Ishikawa (cell line): ENCODE measurements at regions not wholly inside any gene's neighbourhood (a gene's known extent, or its start where the extent isn't known, plus 50 kb on each side); places are given as distances from the start of the nearest gene placed in this dataset.

Experiments used
- CEBPB ChIP-seq: IDR thresholded peaks from 2 replicates; pipeline ENCODE4 v1.6.1; 2012
- CREB1 ChIP-seq: IDR thresholded peaks from 2 replicates; pipeline ENCODE4 v1.6.1; 2012; ENCODE audit warnings: low read depth
- EGR1 ChIP-seq: IDR thresholded peaks from 2 replicates; pipeline ENCODE4 v1.6.1; 2012
- EP300 ChIP-seq: IDR thresholded peaks from 2 replicates; pipeline ENCODE4 v1.6.1; 2012; ENCODE audit warnings: borderline replicate concordance
- FOXM1 ChIP-seq: IDR thresholded peaks from 2 replicates; pipeline ENCODE4 v1.6.1; 2012; ENCODE audit warnings: low read depth, borderline replicate concordance
- NFIC ChIP-seq: IDR thresholded peaks from 2 replicates; pipeline ENCODE4 v1.6.1; 2012
- RAD21 ChIP-seq: IDR thresholded peaks from 2 replicates; pipeline ENCODE4 v1.6.1; 2012; ENCODE audit warnings: low read depth
- TAF1 ChIP-seq: IDR thresholded peaks from 2 replicates; pipeline ENCODE4 v1.6.1; 2012; ENCODE audit warnings: low read depth, mild to moderate bottlenecking
- TCF12 ChIP-seq: IDR thresholded peaks from 2 replicates; pipeline ENCODE4 v1.6.1; 2012; ENCODE audit warnings: low read depth
- TEAD4 ChIP-seq: IDR thresholded peaks from 2 replicates; pipeline ENCODE4 v1.6.1; 2012
- YY1 ChIP-seq: IDR thresholded peaks from 2 replicates; pipeline ENCODE4 v1.6.1; 2012; ENCODE audit warnings: low read depth
- ZBTB7A ChIP-seq: IDR thresholded peaks from 2 replicates; pipeline ENCODE4 v1.6.1; 2012; ENCODE audit warnings: low read depth
- TF ChIP-seq, protein P1 (sequence below): IDR thresholded peaks from 2 replicates; pipeline ENCODE4 v1.6.1; 2012; ENCODE audit warnings: low read depth, mild to moderate bottlenecking
- TF ChIP-seq, protein P2 (sequence below): IDR thresholded peaks from 2 replicates; pipeline ENCODE4 v1.6.1; 2012
- TF ChIP-seq, protein P3 (sequence below): IDR thresholded peaks from 2 replicates; pipeline ENCODE4 v1.6.1; 2012

DNA sequence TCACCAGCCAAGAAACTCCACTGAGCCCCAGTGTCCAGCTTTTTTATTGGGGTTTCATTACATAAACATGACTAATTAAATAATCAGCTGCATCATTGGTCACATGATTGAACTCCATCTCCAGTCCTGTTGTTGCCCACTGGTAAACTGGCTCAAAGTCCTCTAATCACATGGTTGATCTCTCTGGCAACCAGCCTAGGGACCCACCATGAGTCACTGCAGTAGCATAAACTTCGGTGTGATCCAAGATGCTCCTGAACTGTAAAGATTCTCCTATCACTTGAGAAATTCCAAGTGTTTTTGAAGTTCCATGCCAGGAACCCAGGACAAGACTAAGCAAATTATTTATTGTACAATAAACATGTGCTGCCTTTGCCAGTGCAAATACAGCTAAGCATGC is 130.4 kb upstream of the AUTS2 start:
- TF ChIP-seq CREB1 (no peak), CEBPB (no peak), YY1 (no peak)
- TF ChIP-seq, protein P1, sequence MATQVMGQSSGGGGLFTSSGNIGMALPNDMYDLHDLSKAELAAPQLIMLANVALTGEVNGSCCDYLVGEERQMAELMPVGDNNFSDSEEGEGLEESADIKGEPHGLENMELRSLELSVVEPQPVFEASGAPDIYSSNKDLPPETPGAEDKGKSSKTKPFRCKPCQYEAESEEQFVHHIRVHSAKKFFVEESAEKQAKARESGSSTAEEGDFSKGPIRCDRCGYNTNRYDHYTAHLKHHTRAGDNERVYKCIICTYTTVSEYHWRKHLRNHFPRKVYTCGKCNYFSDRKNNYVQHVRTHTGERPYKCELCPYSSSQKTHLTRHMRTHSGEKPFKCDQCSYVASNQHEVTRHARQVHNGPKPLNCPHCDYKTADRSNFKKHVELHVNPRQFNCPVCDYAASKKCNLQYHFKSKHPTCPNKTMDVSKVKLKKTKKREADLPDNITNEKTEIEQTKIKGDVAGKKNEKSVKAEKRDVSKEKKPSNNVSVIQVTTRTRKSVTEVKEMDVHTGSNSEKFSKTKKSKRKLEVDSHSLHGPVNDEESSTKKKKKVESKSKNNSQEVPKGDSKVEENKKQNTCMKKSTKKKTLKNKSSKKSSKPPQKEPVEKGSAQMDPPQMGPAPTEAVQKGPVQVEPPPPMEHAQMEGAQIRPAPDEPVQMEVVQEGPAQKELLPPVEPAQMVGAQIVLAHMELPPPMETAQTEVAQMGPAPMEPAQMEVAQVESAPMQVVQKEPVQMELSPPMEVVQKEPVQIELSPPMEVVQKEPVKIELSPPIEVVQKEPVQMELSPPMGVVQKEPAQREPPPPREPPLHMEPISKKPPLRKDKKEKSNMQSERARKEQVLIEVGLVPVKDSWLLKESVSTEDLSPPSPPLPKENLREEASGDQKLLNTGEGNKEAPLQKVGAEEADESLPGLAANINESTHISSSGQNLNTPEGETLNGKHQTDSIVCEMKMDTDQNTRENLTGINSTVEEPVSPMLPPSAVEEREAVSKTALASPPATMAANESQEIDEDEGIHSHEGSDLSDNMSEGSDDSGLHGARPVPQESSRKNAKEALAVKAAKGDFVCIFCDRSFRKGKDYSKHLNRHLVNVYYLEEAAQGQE = no peak

DNA sequence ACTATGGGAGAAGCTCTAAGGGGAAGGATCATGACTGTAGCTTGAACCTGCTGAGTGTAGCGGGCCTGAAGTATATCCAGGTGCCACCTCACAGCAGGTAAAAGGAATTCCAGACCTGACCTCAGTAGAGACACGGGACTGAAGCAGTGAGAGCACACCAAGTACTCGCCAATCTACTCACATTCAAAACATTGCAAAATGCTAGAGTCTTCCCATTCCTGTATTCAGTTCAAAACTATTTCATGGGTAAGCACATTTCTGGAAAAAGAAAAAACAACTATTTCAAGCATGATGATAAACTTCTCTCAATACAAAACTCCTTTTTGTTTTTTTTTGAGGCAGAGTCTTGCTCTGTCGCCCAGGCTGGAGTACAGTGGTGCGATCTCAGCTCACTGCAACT is 121.9 kb upstream of the AUTS2 start:
- TF ChIP-seq CREB1 (no peak), TCF12 (no peak), NFIC (no peak), CEBPB (no peak), YY1 (no peak), EP300 (no peak), ZBTB7A (no peak), FOXM1 (no peak)
- TF ChIP-seq, protein P1 = no peak
- TF ChIP-seq, protein P2, sequence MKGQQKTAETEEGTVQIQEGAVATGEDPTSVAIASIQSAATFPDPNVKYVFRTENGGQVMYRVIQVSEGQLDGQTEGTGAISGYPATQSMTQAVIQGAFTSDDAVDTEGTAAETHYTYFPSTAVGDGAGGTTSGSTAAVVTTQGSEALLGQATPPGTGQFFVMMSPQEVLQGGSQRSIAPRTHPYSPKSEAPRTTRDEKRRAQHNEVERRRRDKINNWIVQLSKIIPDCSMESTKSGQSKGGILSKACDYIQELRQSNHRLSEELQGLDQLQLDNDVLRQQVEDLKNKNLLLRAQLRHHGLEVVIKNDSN = no peak

DNA sequence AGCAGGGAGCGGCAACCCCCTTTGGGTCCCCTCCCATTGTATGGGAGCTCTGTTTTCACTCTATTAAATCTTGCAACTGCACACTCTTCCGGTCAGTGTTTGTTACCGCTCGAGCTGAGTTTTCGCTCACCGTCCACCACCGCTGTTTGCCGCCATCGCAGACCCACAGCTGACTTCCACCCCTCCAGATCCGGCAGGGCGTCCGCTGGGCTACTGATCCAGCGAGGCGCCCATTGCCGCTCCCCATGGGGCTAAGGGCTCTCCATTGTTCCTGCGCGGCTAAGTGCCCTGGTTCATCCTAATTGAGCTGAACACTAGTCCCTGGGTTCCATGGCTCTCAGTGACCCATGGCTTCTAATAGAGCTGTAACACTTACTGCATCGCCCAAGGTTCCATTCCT is 115.6 kb upstream of the AUTS2 start:
- no peak for TF ChIP-seq CREB1
- no peak for TF ChIP-seq ZBTB7A
- TF ChIP-seq, protein P1 = no peak
- TF ChIP-seq YY1 = no peak
- no peak for TF ChIP-seq EGR1
- TF ChIP-seq FOXM1 = no peak
- TF ChIP-seq RAD21 = no peak
- TF ChIP-seq TEAD4 = no peak
- TF ChIP-seq TAF1 = no peak
- no peak for TF ChIP-seq NFIC
- no peak for TF ChIP-seq CEBPB
- TF ChIP-seq TCF12 = no peak
- TF ChIP-seq, protein P3, sequence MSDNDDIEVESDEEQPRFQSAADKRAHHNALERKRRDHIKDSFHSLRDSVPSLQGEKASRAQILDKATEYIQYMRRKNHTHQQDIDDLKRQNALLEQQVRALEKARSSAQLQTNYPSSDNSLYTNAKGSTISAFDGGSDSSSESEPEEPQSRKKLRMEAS = no peak
- no peak for TF ChIP-seq EP300
- TF ChIP-seq, protein P2 = no peak

DNA sequence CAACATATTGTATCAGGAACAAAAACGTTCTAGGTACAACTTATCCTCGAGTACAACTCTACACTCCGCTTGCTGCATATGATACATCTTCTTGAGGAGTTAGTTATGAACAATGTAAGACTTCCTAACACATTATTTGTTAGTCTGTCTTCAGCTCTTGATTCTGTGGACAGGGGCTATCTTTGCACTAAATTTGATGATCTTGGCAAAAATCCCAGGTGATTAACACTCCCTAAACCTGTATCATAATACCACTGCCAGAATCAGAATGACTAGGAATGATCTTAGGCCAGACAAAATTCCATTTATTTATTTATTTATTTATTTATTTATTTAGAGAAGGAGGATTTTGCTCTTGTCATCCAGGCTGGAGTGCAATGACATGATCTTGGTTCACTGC is 108.7 kb upstream of the AUTS2 start:
- TF ChIP-seq, protein P2 = no peak
- no peak for TF ChIP-seq CEBPB
- no peak for TF ChIP-seq TEAD4
- no peak for TF ChIP-seq EP300
- TF ChIP-seq, protein P3 = no peak
- no peak for TF ChIP-seq NFIC
- no peak for TF ChIP-seq FOXM1
- no peak for TF ChIP-seq RAD21
- TF ChIP-seq YY1 = no peak

DNA sequence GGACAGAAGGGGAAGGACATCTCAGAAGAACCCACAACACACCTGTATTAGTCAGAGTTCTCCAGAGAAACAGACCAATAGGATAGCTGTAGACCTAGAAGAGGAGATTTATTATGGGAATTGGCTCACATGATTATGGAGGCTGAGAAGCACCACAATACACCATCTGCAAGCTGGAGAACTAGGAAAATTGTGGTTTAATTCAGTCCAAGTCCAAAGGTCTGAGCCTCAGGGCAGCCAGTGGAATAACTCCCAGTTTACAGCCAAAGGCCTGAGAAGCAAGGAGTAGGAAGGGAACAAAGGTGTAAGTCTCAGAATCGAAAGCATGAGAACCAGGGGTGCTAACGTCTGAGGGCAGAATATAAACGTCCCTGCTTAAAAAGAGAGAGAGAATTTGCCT is 99.6 kb upstream of the AUTS2 start:
- TF ChIP-seq YY1 (no peak), NFIC (no peak), EP300 (no peak), RAD21 (no peak), TEAD4 (no peak), ZBTB7A (no peak), EGR1 (no peak), CEBPB (no peak), TCF12 (no peak), FOXM1 (no peak), TAF1 (no peak)
- TF ChIP-seq, protein P1 = no peak
- TF ChIP-seq, protein P2 = no peak
- TF ChIP-seq, protein P3 = no peak
